ENCODE measurements at regions not wholly inside any gene's neighbourhood (a gene's known extent, or its start where the extent isn't known, plus 50 kb on each side); places are given as distances from the start of the nearest gene placed in this dataset.

- H3K4me1 ChIP-seq (ENCODE audit: control insufficient read depth, insufficient read depth, low read length), result 0 out of 2 replicates have a peak, but pooled peaks cover 2% of the 10 kb centered on the region
- no peak overlapping the region for H2BK120ac ChIP-seq (ENCODE audit: low read depth, low read length)
- H2AFZ ChIP-seq (replicated peaks; ENCODE audit: low read length, poor library complexity), result no peak overlapping the region
- H3K27ac ChIP-seq (ENCODE audit: insufficient read depth, low read length), result no peak overlapping the region
- no peak overlapping the region for H2AK9ac ChIP-seq (replicated peaks; ENCODE audit: low read depth, low read length, poor library complexity)
- H3K79me1 ChIP-seq (ENCODE audit: low read depth in 1 of 2, low read length in 2 of 2), result no peaks in the 10 kb centered on the region
- no peak overlapping the region for H2AK5ac ChIP-seq (ENCODE audit: low read depth, low read length)
- no peaks in the 10 kb centered on the region for H4K20me1 ChIP-seq (ENCODE audit: insufficient read depth, low read length)
- H3K9me1 ChIP-seq (ENCODE audit: insufficient read depth, low read length), result peaks cover 3% of the 10 kb centered on the region; the same call in 1 of the 2 replicates
- H2BK5ac ChIP-seq (ENCODE audit: low read depth, low read length, poor library complexity, severe bottlenecking), result no peak overlapping the region
- H4K8ac ChIP-seq (ENCODE audit: low read depth in 2 of 2, low read length in 2 of 2), result no peak overlapping the region
- ATAC-seq (ENCODE audit: low read depth), result no peak
- H4K91ac ChIP-seq (ENCODE audit: insufficient read depth, low read depth, low read length), result no peak overlapping the region
- no peak overlapping the region for H4K5ac ChIP-seq (ENCODE audit: low read depth, low read length)
- H3K18ac ChIP-seq (ENCODE audit: low read depth, low read length), result no peak overlapping the region
- H3K4me3 ChIP-seq (ENCODE audit: insufficient read depth, low read depth, low read length), result no peak overlapping the region
- peaks cover 3% of the 10 kb centered on the region; the same call in 1 of the 2 replicates for H3K27me3 ChIP-seq (ENCODE audit: control insufficient read depth, insufficient read depth, low read length)
- no CpG with 5 or more reads among the region's 4 CpGs for WGBS, 2 experiments (ENCODE audit: extremely low coverage in 2 of 2, insufficient read length in 1 of 2)
- no peaks in the 10 kb centered on the region for H3K36me3 ChIP-seq (ENCODE audit: control insufficient read depth, insufficient read depth, low read length)
- CTCF ChIA-PET, result no interaction called here
- H3K4me2 ChIP-seq (ENCODE audit: low read depth, low read length), result no peak overlapping the region
- no TSS peak for BruUV-seq (replicated peaks)
- no peak overlapping the region for H3K9ac ChIP-seq (ENCODE audit: low read depth, low read length)
- no peaks in the 10 kb centered on the region for H3K9me3 ChIP-seq (ENCODE audit: control insufficient read depth, insufficient read depth, low read length)
- in situ Hi-C loops (cut with MboI; ENCODE audit: low sequenced_read_pairs) (no loop called here), dilution Hi-C loops (cut with HindIII; ENCODE audit: low sequenced_read_pairs, unreplicated experiment) (no loop called here), intact Hi-C loops (cut with micrococcal nuclease) (no loop called here)
- TF ChIP-seq MXI1 (IDR thresholded peaks at IDR 0.05; ENCODE audit: borderline replicate concordance, low read depth, low read length), result no peak
- TF ChIP-seq CEBPB (IDR thresholded peaks at IDR 0.05; ENCODE audit: low read depth, low read length), result no peak
- TF ChIP-seq MAZ (IDR thresholded peaks at IDR 0.05; ENCODE audit: borderline replicate concordance, low read depth, low read length), result no peak
- TF ChIP-seq CHD1 (IDR thresholded peaks at IDR 0.05; ENCODE audit: low read depth, low read length), result no peak
- no peak for TF ChIP-seq FOS (IDR thresholded peaks at IDR 0.05; ENCODE audit: low read depth, low read length)
- no peak for TF ChIP-seq RFX5 (IDR thresholded peaks at IDR 0.05; ENCODE audit: low read depth, low read length)
- TF ChIP-seq RCOR1 (IDR thresholded peaks at IDR 0.05; ENCODE audit: insufficient replicate concordance, low read length), result no peak
- TF ChIP-seq ELK1 (IDR thresholded peaks at IDR 0.05; ENCODE audit: borderline replicate concordance, low read depth, low read length), result no peak
- TF ChIP-seq USF2 (IDR thresholded peaks at IDR 0.05; ENCODE audit: low read depth, low read length), result no peak
- no peak for TF ChIP-seq RAD21 (IDR thresholded peaks at IDR 0.05; ENCODE audit: low read length)
- no peak for TF ChIP-seq POLR2A (IDR thresholded peaks at IDR 0.05; ENCODE audit: low read depth, low read length)
- H3K56ac ChIP-seq (ENCODE audit: extremely low read depth, insufficient read depth, low read length), result no peak overlapping the region
- H3K23ac ChIP-seq (ENCODE audit: low read depth, low read length), result no peak overlapping the region
- no peak overlapping the region for H3K4ac ChIP-seq (ENCODE audit: low read depth, low read length)
- POLR2A ChIA-PET (ENCODE audit: unreplicated experiment), result no interaction called here
- H2BK20ac ChIP-seq (ENCODE audit: low read depth, low read length), result no peak overlapping the region
- no peak overlapping the region for H3K14ac ChIP-seq (replicated peaks; ENCODE audit: low read depth, low read length)
- DNase-seq, result no peak
- no peak overlapping the region for H2BK15ac ChIP-seq (ENCODE audit: low read depth, low read length)
These were observed 194.0 kb upstream of the CDH5 start for GRCh38 chr16:66172463-66172862.
